A549 (cell line): ENCODE measurements at regions not wholly inside any gene's neighbourhood (a gene's known extent, or its start where the extent isn't known, plus 50 kb on each side); places are given as distances from the start of the nearest gene placed in this dataset.

Experiments
- ATAC-seq, 2 experiments: fragments of 200-7000 bp in 1 of 2; fragments of >200 bp in 1 of 2; cut with Nextera tagmentation in 1 of 2; cut with Tn5 transposase in 1 of 2; 3 replicates each; pipeline versions ENCODE4 v1.8.0 to v1.9.1; 2018 to 2020; ENCODE audit warnings: mild to moderate bottlenecking in 1 of 2, moderate library complexity in 1 of 2
- CTCF ChIA-PET: fragments of 300-600 bp; sonication (Branson Sonifier 250); formaldehyde crosslinking; extraction: SDS; loops from one replicate; lab custom pipeline; 2021; ENCODE audit warnings: antibody characterized with exemption, inconsistent platforms; lab: Yijun Ruan, JAX
- POLR2A ChIA-PET: fragments of 350-600 bp; formaldehyde crosslinking; extraction: SDS; loops from one replicate; lab custom pipeline; 2021; ENCODE audit warnings: antibody characterized with exemption, inconsistent platforms; lab: Yijun Ruan, JAX
- DNase-seq, 2 experiments: peaks; one replicate each; pipeline versions ENCODE4 v3.0.0 to v3.0.0-alpha.2; 2011 to 2016; ENCODE audit warnings: low read depth in 1 of 2, low spot score in 1 of 2
- FAIRE-seq: peaks from 2 replicates; lab custom pipeline; 2011; peaks lifted over from hg19 to GRCh38; lab: Jason Lieb, UNC
- H3K27ac ChIP-seq, 2 experiments: fragments of >200 bp; sonication (Bioruptor Twin); formaldehyde crosslinking; 3 replicates each; pipeline ENCODE4 v1.5.1; 2016 to 2017
- H3K4me1 ChIP-seq: fragments of >200 bp; sonication (Bioruptor Twin); formaldehyde crosslinking; 3 replicates; pipeline ENCODE4 v1.6.1; 2016
- H3K4me2 ChIP-seq: fragments of >200 bp; sonication (Bioruptor Twin); formaldehyde crosslinking; 3 replicates; pipeline ENCODE4 v1.6.1; 2016
- H3K4me3 ChIP-seq: fragments of >200 bp; sonication (Bioruptor Twin); formaldehyde crosslinking; 3 replicates; pipeline ENCODE4 v1.5.1; 2016
- H3K9me3 ChIP-seq: fragments of >200 bp; sonication (Bioruptor Twin); formaldehyde crosslinking; 3 replicates; pipeline ENCODE4 v1.6.1; 2016
- CBX2 ChIP-seq: fragments of 200-600 bp; sonication (generic); IDR thresholded peaks from 2 replicates; pipeline ENCODE4 v1.6.1; 2016; ENCODE audit warnings: low read depth, mild to moderate bottlenecking, borderline replicate concordance
- CBX8 ChIP-seq: fragments of 200-600 bp; sonication (generic); IDR thresholded peaks from 2 replicates; pipeline ENCODE4 v1.6.1; 2016
- CTCF ChIP-seq: fragments of >200 bp; sonication (Bioruptor Twin); formaldehyde crosslinking; IDR thresholded peaks from 3 replicates; pipeline ENCODE4 v1.5.1; 2016
- EHF ChIP-seq: fragments of 250-450 bp; sonication (Bioruptor Pico); IDR thresholded peaks from 2 replicates; pipeline ENCODE4 v1.5.0; 2020; ENCODE audit warnings: mild to moderate bottlenecking
- EP300 ChIP-seq, 2 experiments: fragments of >200 bp; sonication (Bioruptor Twin); formaldehyde crosslinking; IDR thresholded peaks; 2 replicates in 1 of 2; 3 replicates in 1 of 2; pipeline ENCODE4 v1.6.1; 2016 to 2017
- ESRRA ChIP-seq: fragments of 150-350 bp; IDR thresholded peaks from 2 replicates; pipeline ENCODE4 v1.6.1; 2014; ENCODE audit warnings: mild to moderate bottlenecking, low read length, borderline replicate concordance
- GATA3 ChIP-seq: IDR thresholded peaks from 2 replicates; pipeline ENCODE4 v1.6.1; 2012; ENCODE audit warnings: borderline replicate concordance
- HEYL ChIP-seq: fragments of 250-450 bp; sonication (Bioruptor Pico); IDR thresholded peaks from 2 replicates; pipeline ENCODE4 v1.8.0; 2021; ENCODE audit warnings: mild to moderate bottlenecking, moderate library complexity
- HOXA7 ChIP-seq: fragments of 250-450 bp; sonication (Bioruptor Pico); IDR thresholded peaks from 2 replicates; pipeline ENCODE4 v1.5.0; 2020; ENCODE audit warnings: mild to moderate bottlenecking, moderate library complexity
- MAX ChIP-seq: IDR thresholded peaks from 2 replicates; pipeline ENCODE4 v1.6.1; 2012
- MYC ChIP-seq: IDR thresholded peaks from 2 replicates; pipeline ENCODE4 v1.6.1; 2012; ENCODE audit warnings: mild to moderate bottlenecking, inconsistent platforms, low read length, improper control_type of control experiment, borderline replicate concordance
- NFE2L2 ChIP-seq: fragments of 150-350 bp; conservative IDR thresholded peaks from 2 replicates; pipeline ENCODE4 v1.6.1; 2014; ENCODE audit warnings: low read length
- RARB ChIP-seq: fragments of 250-450 bp; sonication (Bioruptor Pico); IDR thresholded peaks from 2 replicates; pipeline ENCODE4 v1.8.0; 2021; ENCODE audit warnings: mild to moderate bottlenecking, moderate library complexity
- RCOR1 ChIP-seq: fragments of 150-350 bp; IDR thresholded peaks from 2 replicates; pipeline ENCODE4 v1.6.1; 2014; ENCODE audit warnings: antibody characterized with exemption, low read length, low read depth
- RFX5 ChIP-seq: fragments of 450-650 bp; IDR thresholded peaks from 2 replicates; pipeline ENCODE4 v1.7.1; 2014; ENCODE audit warnings: antibody characterized with exemption, mild to moderate bottlenecking, moderate library complexity
- RNF2 ChIP-seq: fragments of 200-600 bp; sonication (generic); IDR thresholded peaks from 2 replicates; pipeline ENCODE4 v1.6.1; 2016; ENCODE audit warnings: low read depth, mild to moderate bottlenecking, antibody characterized with exemption, moderate library complexity, borderline replicate concordance
- SMC3 ChIP-seq: fragments of >200 bp; sonication (Bioruptor Twin); formaldehyde crosslinking; IDR thresholded peaks from 3 replicates; pipeline ENCODE4 v1.6.1; 2018; ENCODE audit warnings: inconsistent platforms
- SREBF2 ChIP-seq: fragments of 450-650 bp; IDR thresholded peaks from 2 replicates; pipeline ENCODE4 v1.6.1; 2014; ENCODE audit warnings: mild to moderate bottlenecking, moderate library complexity
- TFCP2L1 ChIP-seq: fragments of 250-450 bp; sonication (Bioruptor Pico); IDR thresholded peaks from 2 replicates; pipeline ENCODE4 v1.5.0; 2021; ENCODE audit warnings: mild to moderate bottlenecking
- TP53 ChIP-seq: fragments of 250-450 bp; sonication (Bioruptor Pico); IDR thresholded peaks from 2 replicates; pipeline ENCODE4 v1.5.0; 2021; ENCODE audit warnings: mild to moderate bottlenecking, moderate library complexity
- ZC3H11A ChIP-seq: fragments of 450-650 bp; IDR thresholded peaks from 2 replicates; pipeline ENCODE4 v1.6.1; 2014; ENCODE audit warnings: antibody characterized with exemption, mild to moderate bottlenecking
- ZFP36 ChIP-seq: fragments of 450-650 bp; IDR thresholded peaks from 2 replicates; pipeline ENCODE4 v1.6.1; 2014; ENCODE audit warnings: borderline replicate concordance; ENCODE audit not compliant: partially characterized antibody
- ZSCAN20 ChIP-seq: fragments of 250-450 bp; sonication (Bioruptor Pico); IDR thresholded peaks from 2 replicates; pipeline ENCODE4 v1.8.0; 2022; ENCODE audit warnings: mild to moderate bottlenecking, moderate library complexity
- WGBS: methylation state at CpG from one replicate; pipeline ENCODE4 v1.1.6; 2017; ENCODE audit errors: missing lambda C conversion rate; 5-methylcytosine and 5-hydroxymethylcytosine counted together
- TF ChIP-seq, protein P1 (sequence below): fragments of >200 bp; sonication (Bioruptor Twin); formaldehyde crosslinking; IDR thresholded peaks from 2 replicates; pipeline ENCODE4 v1.6.1; 2016
- TF ChIP-seq, protein P2 (sequence below): fragments of 150-350 bp; IDR thresholded peaks from 2 replicates; pipeline ENCODE4 v1.6.1; 2014; ENCODE audit warnings: low read depth, mild to moderate bottlenecking, low read length
- TF ChIP-seq, protein P3 (sequence below): IDR thresholded peaks from 2 replicates; pipeline ENCODE4 v1.6.1; 2012; ENCODE audit warnings: low read depth, borderline replicate concordance
- TF ChIP-seq, protein P4 (sequence below): fragments of 450-650 bp; IDR thresholded peaks from 2 replicates; pipeline ENCODE4 v1.6.1; 2014; ENCODE audit warnings: antibody characterized with exemption

DNA sequence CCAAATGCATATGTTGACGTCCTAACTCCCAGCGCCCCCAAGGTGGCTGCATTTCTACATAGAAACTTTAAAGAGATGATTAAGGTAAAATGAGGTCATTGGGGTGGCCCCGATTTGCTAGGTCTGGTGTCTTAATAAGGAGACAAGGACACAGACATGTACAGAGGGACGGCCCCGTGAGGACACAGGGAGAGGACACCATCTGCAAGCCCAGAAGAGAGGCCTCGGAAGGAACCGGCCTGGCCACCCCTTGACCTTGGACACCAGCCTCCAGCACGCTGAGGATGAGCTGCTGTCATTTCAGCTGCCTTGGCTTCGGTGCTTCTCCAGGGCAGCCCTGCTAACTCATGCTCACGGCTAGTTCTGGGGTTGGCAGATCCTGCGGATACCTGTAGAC, 73.2 kb downstream of the MRPL36 start:
- ATAC-seq: no peak
- H3K4me2 ChIP-seq: no peak overlapping the region
- H3K4me3 ChIP-seq: no peak overlapping the region
- no peak overlapping the region for H3K27ac ChIP-seq
- TF ChIP-seq MYC (no peak), CBX2 (no peak)
- TF ChIP-seq, all 56 proteins: peak for 0
- ChIA-PET POLR2A (no interaction called here), CTCF (no interaction called here)
- FAIRE-seq (no peak), DNase-seq (no peak)
- no peaks in the 10 kb centered on the region for H3K9me3 ChIP-seq
- 64% methylated on average over 11 of the region's 11 CpGs for WGBS
- H3K4me1 ChIP-seq: no peaks in the 10 kb centered on the region

DNA sequence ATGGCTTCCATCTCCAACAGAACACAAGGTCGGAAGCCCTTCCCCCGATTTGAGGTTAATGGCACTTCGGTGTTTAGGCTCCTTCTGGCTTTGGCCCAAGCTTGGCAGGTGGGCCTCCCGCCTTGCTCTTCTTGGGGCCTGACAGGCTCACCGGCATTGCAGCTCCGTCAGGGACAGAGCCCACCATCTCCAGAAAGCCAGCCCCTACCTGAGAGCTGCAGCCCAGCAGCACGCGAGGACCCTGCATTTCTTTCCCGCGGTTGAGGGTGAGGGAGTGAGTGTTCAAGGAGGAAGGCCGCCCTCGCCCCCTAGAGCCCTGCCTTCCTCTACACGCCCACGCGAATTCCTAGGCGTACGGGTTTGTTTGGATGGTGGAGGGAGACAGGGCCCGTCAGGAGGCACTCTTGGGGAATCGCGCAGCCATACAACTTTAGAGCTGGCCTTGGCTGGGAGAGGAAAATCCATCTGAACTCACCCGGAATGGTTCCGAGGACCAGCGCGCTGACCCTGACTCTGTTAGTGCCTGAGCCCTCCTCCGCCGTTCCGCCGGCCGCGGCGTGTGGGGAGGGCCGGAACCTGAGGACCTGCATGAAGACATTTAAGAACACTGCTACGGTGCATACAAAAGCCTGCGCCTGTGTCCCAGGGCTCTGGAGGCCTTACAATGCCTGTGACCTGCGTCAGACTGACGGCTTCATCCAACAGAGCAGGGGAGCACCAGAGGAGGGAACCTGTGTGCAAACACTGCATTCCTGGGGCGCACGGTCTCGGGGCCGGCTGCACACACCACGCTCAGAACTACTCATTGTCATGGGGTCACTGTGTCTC, 73.8 kb downstream of the MRPL36 start:
- no peak for TF ChIP-seq TFCP2L1 (CRISPR knock-in tag)
- no peak for TF ChIP-seq CBX8
- no peak for TF ChIP-seq RNF2
- TF ChIP-seq SREBF2: no peak
- TF ChIP-seq EP300 (IDR thresholded peaks at IDR 0.05): no peak
- TF ChIP-seq RCOR1: no peak
- TF ChIP-seq ZSCAN20: no peak
- TF ChIP-seq ZFP36: no peak
- no peak for TF ChIP-seq ESRRA
- TF ChIP-seq ZC3H11A: no peak
- TF ChIP-seq, protein P1, sequence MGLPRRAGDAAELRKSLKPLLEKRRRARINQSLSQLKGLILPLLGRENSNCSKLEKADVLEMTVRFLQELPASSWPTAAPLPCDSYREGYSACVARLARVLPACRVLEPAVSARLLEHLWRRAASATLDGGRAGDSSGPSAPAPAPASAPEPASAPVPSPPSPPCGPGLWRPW: no peak
- no peak for TF ChIP-seq SMC3
- no peak for TF ChIP-seq NFE2L2
- no peak for TF ChIP-seq CBX2
- ATAC-seq (no peak), DNase-seq (no peak), FAIRE-seq (no peak)
- CTCF ChIA-PET: no interaction called here
- H3K27ac ChIP-seq: no peak overlapping the region
- H3K4me2 ChIP-seq: no peak overlapping the region
- H3K9me3 ChIP-seq: no peaks in the 10 kb centered on the region
- H3K4me1 ChIP-seq: no peaks in the 10 kb centered on the region
- WGBS: 76% methylated on average over 41 of the region's 41 CpGs
- H3K4me3 ChIP-seq: no peak overlapping the region
- POLR2A ChIA-PET: no interaction called here

- ATAC-seq (peak in 1 of 2 experiments; percentile 25; a peak in 1 of 6 replicates), DNase-seq (no peak), FAIRE-seq (no peak)
- H3K4me1 ChIP-seq: no peaks in the 10 kb centered on the region
- no peak overlapping the region for H3K4me2 ChIP-seq
- ChIA-PET CTCF (no interaction called here), POLR2A (no interaction called here)
- H3K27ac ChIP-seq: no peak overlapping the region
- H3K9me3 ChIP-seq: peaks cover 2% of the 10 kb centered on the region
- WGBS: 44% methylated on average over 26 of the region's 41 CpGs
- TF ChIP-seq TFCP2L1 (CRISPR knock-in tag) (no peak), CTCF (no peak), GATA3 (no peak), MAX (no peak), TP53 (CRISPR knock-in tag) (no peak), EHF (no peak), HEYL (CRISPR knock-in tag) (no peak), RFX5 (no peak), RARB (CRISPR knock-in tag) (no peak), EP300 (IDR thresholded peaks at IDR 0.05) (no peak), HOXA7 (CRISPR knock-in tag) (no peak)
- TF ChIP-seq, protein P1: no peak
- TF ChIP-seq, protein P2, sequence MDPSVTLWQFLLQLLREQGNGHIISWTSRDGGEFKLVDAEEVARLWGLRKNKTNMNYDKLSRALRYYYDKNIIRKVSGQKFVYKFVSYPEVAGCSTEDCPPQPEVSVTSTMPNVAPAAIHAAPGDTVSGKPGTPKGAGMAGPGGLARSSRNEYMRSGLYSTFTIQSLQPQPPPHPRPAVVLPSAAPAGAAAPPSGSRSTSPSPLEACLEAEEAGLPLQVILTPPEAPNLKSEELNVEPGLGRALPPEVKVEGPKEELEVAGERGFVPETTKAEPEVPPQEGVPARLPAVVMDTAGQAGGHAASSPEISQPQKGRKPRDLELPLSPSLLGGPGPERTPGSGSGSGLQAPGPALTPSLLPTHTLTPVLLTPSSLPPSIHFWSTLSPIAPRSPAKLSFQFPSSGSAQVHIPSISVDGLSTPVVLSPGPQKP: no peak
- TF ChIP-seq, protein P3, sequence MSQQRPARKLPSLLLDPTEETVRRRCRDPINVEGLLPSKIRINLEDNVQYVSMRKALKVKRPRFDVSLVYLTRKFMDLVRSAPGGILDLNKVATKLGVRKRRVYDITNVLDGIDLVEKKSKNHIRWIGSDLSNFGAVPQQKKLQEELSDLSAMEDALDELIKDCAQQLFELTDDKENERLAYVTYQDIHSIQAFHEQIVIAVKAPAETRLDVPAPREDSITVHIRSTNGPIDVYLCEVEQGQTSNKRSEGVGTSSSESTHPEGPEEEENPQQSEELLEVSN: no peak
- TF ChIP-seq, protein P4, sequence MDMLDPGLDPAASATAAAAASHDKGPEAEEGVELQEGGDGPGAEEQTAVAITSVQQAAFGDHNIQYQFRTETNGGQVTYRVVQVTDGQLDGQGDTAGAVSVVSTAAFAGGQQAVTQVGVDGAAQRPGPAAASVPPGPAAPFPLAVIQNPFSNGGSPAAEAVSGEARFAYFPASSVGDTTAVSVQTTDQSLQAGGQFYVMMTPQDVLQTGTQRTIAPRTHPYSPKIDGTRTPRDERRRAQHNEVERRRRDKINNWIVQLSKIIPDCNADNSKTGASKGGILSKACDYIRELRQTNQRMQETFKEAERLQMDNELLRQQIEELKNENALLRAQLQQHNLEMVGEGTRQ: no peak
- no peak overlapping the region for H3K4me3 ChIP-seq
Observed at GRCh38 chr5:1724822-1725602, 74.6 kb downstream of the MRPL36 start.
